ENCODE measurements at regions not wholly inside any gene's neighbourhood (a gene's known extent, or its start where the extent isn't known, plus 50 kb on each side); places are given as distances from the start of the nearest gene placed in this dataset.

- no peak for DNase-seq
Measured at GRCh38 chr13:99125326-99125915, 75.2 kb upstream of the UBAC2 start.

- no peak for DNase-seq
Measured at GRCh38 chr13:99126821-99127220, 73.8 kb upstream of the UBAC2 start.

- DNase-seq = no peak
Measured at GRCh38 chr13:99129050-99129449, 71.6 kb upstream of the UBAC2 start.

- no peak for DNase-seq
Measured at GRCh38 chr13:99129951-99130350, 70.7 kb upstream of the UBAC2 start.

GRCh38 chr13:99131410-99131809 is 69.2 kb upstream of the UBAC2 start:
- DNase-seq = no peak

GRCh38 chr13:99132295-99132835 is 68.3 kb upstream of the UBAC2 start:
- no peak for DNase-seq

- no peak for DNase-seq
Measured at GRCh38 chr13:99133230-99133629, 67.4 kb upstream of the UBAC2 start.

- no peak for DNase-seq
Measured at GRCh38 chr13:99133848-99134247, 66.8 kb upstream of the UBAC2 start.

- DNase-seq = no peak
Measured at GRCh38 chr13:99135591-99135990, 65.1 kb upstream of the UBAC2 start.

- no peak for DNase-seq
Measured at GRCh38 chr13:99136427-99136954, 64.2 kb upstream of the UBAC2 start.

GRCh38 chr13:99140831-99141230 is 59.8 kb upstream of the UBAC2 start:
- DNase-seq = no peak

GRCh38 chr13:99143904-99144303 is 56.8 kb upstream of the UBAC2 start:
- DNase-seq = no peak

- no peak for DNase-seq
Measured at GRCh38 chr13:99144306-99144705, 56.3 kb upstream of the UBAC2 start.

- no peak for DNase-seq
Measured at GRCh38 chr13:99145461-99145860, 55.2 kb upstream of the UBAC2 start.

GRCh38 chr13:99150575-99151361 is 49.9 kb upstream of the UBAC2 start:
- DNase-seq = no peak
